Activated naive CD4-positive, alpha-beta T cell treated with anti-CD3 and anti-CD28 coated beads, Interleukin-2, amount 50 U/mL, for 72 hours (primary cell): ENCODE measurements at regions not wholly inside any gene's neighbourhood (a gene's known extent, or its start where the extent isn't known, plus 50 kb on each side); places are given as distances from the start of the nearest gene placed in this dataset.

ENCODE experiments used
- ATAC-seq, 2 donors: fragments of 150-1000 bp; cut with Tn5 transposase; 2 replicates each; pipeline ENCODE4 v1.10.0; 2021; ENCODE audit warnings: mild to moderate bottlenecking in 2 of 2, moderate library complexity in 2 of 2
- DNase-seq, 2 donors: peaks; one replicate each; pipeline ENCODE4 v3.0.0; 2021 to 2022; ENCODE audit warnings: low spot score in 2 of 2
- H3K27ac Mint-ChIP-seq, 2 donors: one replicate each; pipeline ENCODE4 v1.8.0; 2022; ENCODE audit warnings: mild to moderate bottlenecking in 2 of 2, mixed read lengths in 2 of 2
- H3K36me3 Mint-ChIP-seq, 2 donors: one replicate each; pipeline ENCODE4 v1.8.0; 2022; ENCODE audit warnings: mixed read lengths in 2 of 2
- H3K9me3 Mint-ChIP-seq, 2 donors: one replicate each; pipeline ENCODE4 v1.8.0; 2022; ENCODE audit warnings: mixed read lengths in 2 of 2

DNA sequence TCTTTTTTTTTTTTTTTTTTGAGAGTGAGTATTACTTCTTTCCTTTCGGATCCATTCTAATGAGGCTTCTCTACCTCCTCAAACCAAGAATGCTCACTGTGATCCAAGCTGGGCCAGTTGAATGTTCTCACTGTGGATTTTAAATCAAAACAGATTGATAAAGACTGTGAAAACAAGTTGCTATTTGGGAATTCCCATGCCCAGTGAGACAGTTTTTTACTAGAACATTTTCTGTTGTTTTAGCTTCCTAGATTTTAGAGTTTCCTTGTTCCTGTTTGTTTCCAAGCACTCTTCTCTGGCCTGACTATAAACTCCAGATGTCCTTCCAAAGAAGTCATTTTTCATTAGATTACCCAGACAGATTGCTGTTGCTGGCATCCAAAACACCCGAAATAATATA lies 60.1 kb upstream of the GALNT15 start:
- DNase-seq = no peak
- Mint-ChIP-seq H3K27ac (no peak overlapping the region), H3K9me3 (peaks cover 4 to 23% of the 10 kb centered on the region in 2 donors), H3K36me3 (peaks cover 0 to 12% of the 10 kb centered on the region in 2 donors)
- ATAC-seq = no peak

DNA sequence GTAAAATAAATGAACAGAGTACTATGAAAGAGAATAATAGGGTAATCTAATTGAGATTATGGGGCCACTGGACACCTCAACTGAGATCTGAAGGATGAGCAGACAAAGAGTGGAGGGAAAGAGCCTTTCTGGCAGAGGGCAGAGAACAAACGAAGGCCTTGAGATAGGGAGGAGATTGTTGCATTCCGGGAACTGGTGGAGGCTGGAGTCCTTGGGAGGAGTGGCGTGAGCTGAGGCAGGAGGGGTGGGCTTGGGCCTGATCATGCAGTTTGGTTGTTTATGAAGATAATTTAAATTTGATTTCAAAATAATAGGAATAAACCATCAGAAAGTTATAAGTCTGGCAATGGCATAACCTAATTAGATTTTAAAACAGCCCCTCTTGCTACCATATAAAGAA lies 59.5 kb upstream of the GALNT15 start:
- Mint-ChIP-seq H3K27ac (no peak overlapping the region), H3K9me3 (peaks cover 4 to 23% of the 10 kb centered on the region in 2 donors), H3K36me3 (peaks cover 0 to 12% of the 10 kb centered on the region in 2 donors)
- DNase-seq (no peak), ATAC-seq (no peak)

GRCh38 chr3:16118396-16118795 lies 56.1 kb upstream of the GALNT15 start:
- Mint-ChIP-seq H3K36me3 (peaks cover 0 to 6% of the 10 kb centered on the region in 2 donors), H3K27ac (no peak overlapping the region), H3K9me3 (peaks cover 0 to 6% of the 10 kb centered on the region in 2 donors)
- DNase-seq (no peak), ATAC-seq (no peak)

- DNase-seq = no peak
- no peaks in the 10 kb centered on the region for H3K9me3 Mint-ChIP-seq
- ATAC-seq = no peak
- no peak overlapping the region for H3K27ac Mint-ChIP-seq
- no peaks in the 10 kb centered on the region for H3K36me3 Mint-ChIP-seq
Measured at GRCh38 chr3:16119887-16120286, 54.6 kb upstream of the GALNT15 start.

DNA sequence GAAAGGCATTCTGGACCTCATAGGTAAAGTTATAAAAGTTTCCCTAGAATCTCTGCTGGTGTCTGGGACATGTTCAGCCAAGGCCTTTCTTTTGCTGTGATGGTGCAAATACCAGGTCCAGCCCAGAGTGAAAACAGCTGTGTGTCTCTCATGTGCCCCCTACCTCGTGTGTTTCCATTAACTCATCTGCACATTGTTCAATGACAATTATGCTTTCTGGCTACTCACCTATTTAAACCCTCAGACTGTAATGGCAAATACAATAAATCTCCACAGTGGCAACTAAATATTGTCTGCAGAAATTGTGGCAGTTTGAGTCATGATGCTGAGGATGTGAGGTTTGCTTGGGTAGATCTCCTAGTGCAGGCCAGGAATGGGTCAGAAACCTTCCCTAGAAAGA lies 53.1 kb upstream of the GALNT15 start:
- Mint-ChIP-seq H3K9me3 (no peaks in the 10 kb centered on the region), H3K36me3 (no peaks in the 10 kb centered on the region), H3K27ac (no peak overlapping the region)
- DNase-seq (no peak), ATAC-seq (no peak)

DNA sequence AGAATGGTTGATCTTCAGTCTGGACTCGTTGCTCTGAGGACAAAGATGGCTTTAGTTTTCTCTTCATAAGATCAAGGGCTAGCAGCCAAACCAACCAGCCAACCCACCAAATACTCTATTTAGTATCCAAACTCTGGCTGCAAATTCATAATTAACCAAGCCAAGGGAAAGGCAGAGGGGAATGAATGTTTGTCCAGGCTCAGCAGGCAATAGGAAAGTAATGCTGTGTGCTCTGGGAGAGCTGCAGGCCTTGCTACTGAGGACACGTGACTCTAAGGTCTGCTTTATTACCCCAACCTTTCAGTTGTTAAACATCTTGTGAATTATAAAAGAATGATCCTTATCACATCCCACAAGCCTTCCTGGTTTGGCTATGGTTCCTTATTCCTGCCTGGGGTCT lies 52.3 kb upstream of the GALNT15 start:
- no peaks in the 10 kb centered on the region for H3K36me3 Mint-ChIP-seq
- DNase-seq (no peak), ATAC-seq (no peak)
- no peaks in the 10 kb centered on the region for H3K9me3 Mint-ChIP-seq
- no peak overlapping the region for H3K27ac Mint-ChIP-seq

DNA sequence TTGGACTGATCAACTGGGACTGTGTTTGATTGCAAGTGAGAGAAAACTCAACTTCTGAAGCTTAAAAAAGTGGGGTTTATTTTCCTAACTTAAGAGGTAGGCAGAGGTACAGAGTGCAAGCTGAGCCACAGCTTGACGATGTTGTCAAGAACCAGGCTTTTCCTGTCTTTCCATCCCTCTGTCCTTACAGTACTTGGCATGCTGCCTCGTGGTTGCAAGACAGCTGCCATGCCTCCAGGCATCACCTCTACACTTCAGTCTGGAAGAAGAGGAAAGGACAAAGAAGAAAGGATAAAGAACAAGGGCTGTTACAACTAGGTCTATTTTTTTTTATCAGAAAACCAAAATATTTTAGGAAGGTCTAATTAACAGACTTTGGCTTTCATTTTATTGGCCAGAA lies 51.8 kb upstream of the GALNT15 start:
- DNase-seq (no peak), ATAC-seq (no peak)
- H3K27ac Mint-ChIP-seq = no peak overlapping the region
- H3K9me3 Mint-ChIP-seq = no peaks in the 10 kb centered on the region
- no peaks in the 10 kb centered on the region for H3K36me3 Mint-ChIP-seq

DNA sequence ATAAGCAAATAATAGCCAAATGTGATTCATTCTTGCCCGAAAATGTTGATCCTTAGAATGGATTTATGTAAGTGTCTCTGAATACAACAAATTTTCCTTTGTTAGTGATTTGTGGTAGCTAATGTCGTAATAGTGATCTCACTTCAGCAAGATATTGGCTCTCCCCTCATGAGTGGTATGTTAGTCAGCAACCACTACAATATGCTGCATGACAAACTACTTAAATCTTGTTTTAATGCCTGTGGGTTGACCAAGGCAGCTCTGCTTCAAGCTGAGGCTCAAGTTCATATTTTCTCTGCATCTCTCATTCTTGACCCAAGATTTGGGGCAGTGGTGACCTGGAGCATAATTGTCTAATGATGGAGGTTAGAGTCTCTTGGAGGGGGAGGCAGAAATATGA lies 49.8 kb upstream of the GALNT15 start:
- no peaks in the 10 kb centered on the region for H3K9me3 Mint-ChIP-seq
- no peak overlapping the region for H3K27ac Mint-ChIP-seq
- DNase-seq (no peak), ATAC-seq (peak; percentile 61 to 80)
- H3K36me3 Mint-ChIP-seq = no peaks in the 10 kb centered on the region
